ENCODE measurements at regions not wholly inside any gene's neighbourhood (a gene's known extent, or its start where the extent isn't known, plus 50 kb on each side); places are given as distances from the start of the nearest gene placed in this dataset.

DNA sequence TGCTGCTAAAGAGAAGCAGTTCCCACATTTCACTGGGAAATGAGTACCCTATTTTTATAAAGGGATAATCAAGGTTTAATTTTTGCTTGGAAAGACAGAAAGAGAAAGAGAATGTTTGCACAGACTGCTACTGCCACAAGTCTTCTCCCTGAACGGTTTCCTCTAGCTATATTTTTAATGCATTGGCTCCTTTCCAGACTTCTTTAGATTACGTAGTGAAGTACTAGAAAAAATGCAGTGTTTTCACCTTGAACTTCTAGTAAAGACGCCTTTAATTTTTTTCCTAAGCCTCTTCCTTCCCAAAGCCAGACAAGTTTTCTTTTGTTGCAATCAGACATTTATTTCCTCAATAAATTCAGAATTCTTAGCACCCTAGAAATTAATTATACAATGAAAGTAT, 248.3 kb upstream of the CCDC54 start:
- no peak for TF ChIP-seq TAF1 (IDR thresholded peaks at IDR 0.05; ENCODE audit: low read depth, low read length)
- TF ChIP-seq PAX5 (IDR thresholded peaks at IDR 0.05; ENCODE audit: insufficient read depth, low read length, severe bottlenecking) = no peak
- no peak for TF ChIP-seq POLR2A (IDR thresholded peaks at IDR 0.05; ENCODE audit: low read depth, low read length)
- no peak for TF ChIP-seq POU2F2 (IDR thresholded peaks at IDR 0.05; ENCODE audit: low read depth, low read length)
- no peak for TF ChIP-seq POLR2AphosphoS5 (IDR thresholded peaks at IDR 0.05; ENCODE audit: low read depth, low read length)

All from GM12891 (cell line).